IMR-90 (cell line): ENCODE measurements at regions not wholly inside any gene's neighbourhood (a gene's known extent, or its start where the extent isn't known, plus 50 kb on each side); places are given as distances from the start of the nearest gene placed in this dataset.

Source experiments
- ATAC-seq: fragments of 200-7000 bp; cut with Tn5 transposase; 2 replicates; pipeline ENCODE4 v1.9.1; 2020; ENCODE audit warnings: low read depth, mild to moderate bottlenecking, moderate library complexity
- BruUV-seq: library from RNA; stranded (reverse); fragments of 400-500 nt; replicated peaks from 2 replicates; lab custom pipeline; 2021; lab: Mats Ljungman, UMichigan
- CTCF ChIA-PET: fragments of 300-600 bp; formaldehyde crosslinking; extraction: SDS; loops from one replicate; lab custom pipeline; 2021; ENCODE audit warnings: antibody characterized with exemption; lab: Yijun Ruan, JAX
- POLR2A ChIA-PET: fragments of 300-600 bp; sonication (Branson Sonifier 250); formaldehyde crosslinking; loops from one replicate; lab custom pipeline; 2022; ENCODE audit warnings: antibody characterized with exemption; ENCODE audit not compliant: unreplicated experiment; lab: Charles Lee
- DNase-seq: peaks from one replicate; pipeline ENCODE4 v3.0.0; 2013
- H2AFZ ChIP-seq: replicated peaks from 2 replicates; pipeline ENCODE3; 2013; ENCODE audit warnings: low read length, mild to moderate bottlenecking; ENCODE audit not compliant: poor library complexity
- H2AK5ac ChIP-seq: 2 replicates; pipeline ENCODE4 v1.6.1; 2013; ENCODE audit warnings: low read depth, low read length, inconsistent platforms
- H2AK9ac ChIP-seq: replicated peaks from 2 replicates; pipeline ENCODE3; 2013; ENCODE audit warnings: mild to moderate bottlenecking, low read depth, low read length, moderate library complexity; ENCODE audit not compliant: poor library complexity
- H2BK120ac ChIP-seq: 2 replicates; pipeline ENCODE4 v1.6.1; 2013; ENCODE audit warnings: low read depth, low read length, inconsistent platforms
- H2BK15ac ChIP-seq: 3 replicates; pipeline ENCODE4 v1.6.1; 2013; ENCODE audit warnings: low read depth, low read length, inconsistent platforms
- H2BK20ac ChIP-seq: 2 replicates; pipeline ENCODE4 v1.6.1; 2013; ENCODE audit warnings: low read depth, mild to moderate bottlenecking, inconsistent platforms, low read length, moderate library complexity
- H2BK5ac ChIP-seq: 2 replicates; pipeline ENCODE4 v1.6.1; 2013; ENCODE audit warnings: mild to moderate bottlenecking, low read depth, low read length, inconsistent platforms; ENCODE audit not compliant: poor library complexity, severe bottlenecking
- H3K14ac ChIP-seq: replicated peaks from 2 replicates; pipeline ENCODE4 v1.6.1; 2013; ENCODE audit warnings: low read depth, low read length, inconsistent platforms
- H3K18ac ChIP-seq: 2 replicates; pipeline ENCODE4 v1.6.1; 2013; ENCODE audit warnings: low read depth, low read length, control low read depth
- H3K23ac ChIP-seq: 2 replicates; pipeline ENCODE4 v1.6.1; 2013; ENCODE audit warnings: low read depth, low read length, inconsistent platforms
- H3K27ac ChIP-seq: 2 replicates; pipeline ENCODE4 v1.5.1; 2013; ENCODE audit warnings: mild to moderate bottlenecking, control low read depth, low read length; ENCODE audit not compliant: insufficient read depth
- H3K27me3 ChIP-seq: 2 replicates; pipeline ENCODE4 v1.6.1; 2013; ENCODE audit warnings: low read length; ENCODE audit not compliant: control insufficient read depth, insufficient read depth
- H3K36me3 ChIP-seq: 2 replicates; pipeline ENCODE4 v1.6.1; 2013; ENCODE audit warnings: low read length, mixed read lengths; ENCODE audit not compliant: control insufficient read depth, insufficient read depth
- H3K4ac ChIP-seq: 2 replicates; pipeline ENCODE4 v1.6.1; 2013; ENCODE audit warnings: low read depth, low read length, inconsistent platforms
- H3K4me1 ChIP-seq: 2 replicates; pipeline ENCODE4 v1.6.1; 2013; ENCODE audit warnings: low read length, mixed read lengths; ENCODE audit not compliant: control insufficient read depth, insufficient read depth
- H3K4me2 ChIP-seq: 2 replicates; pipeline ENCODE4 v1.6.1; 2013; ENCODE audit warnings: low read depth, mild to moderate bottlenecking, control low read depth, low read length, moderate library complexity
- H3K4me3 ChIP-seq: 2 replicates; pipeline ENCODE4 v1.5.1; 2013; ENCODE audit warnings: low read depth, mild to moderate bottlenecking, control low read depth, low read length, moderate library complexity; ENCODE audit not compliant: insufficient read depth
- H3K56ac ChIP-seq: 2 replicates; pipeline ENCODE4 v1.6.1; 2013; ENCODE audit warnings: low read length, inconsistent platforms; ENCODE audit not compliant: insufficient read depth; ENCODE audit errors: extremely low read depth
- H3K79me1 ChIP-seq, 2 experiments: 2 replicates each; pipeline ENCODE4 v1.6.1; 2013; ENCODE audit warnings: low read length in 2 of 2, inconsistent platforms in 1 of 2, low read depth in 1 of 2
- H3K9ac ChIP-seq: 2 replicates; pipeline ENCODE4 v1.6.1; 2013; ENCODE audit warnings: low read depth, low read length, control low read depth
- H3K9me1 ChIP-seq: 2 replicates; pipeline ENCODE4 v1.6.1; 2013; ENCODE audit warnings: low read length, inconsistent platforms; ENCODE audit not compliant: insufficient read depth
- H3K9me3 ChIP-seq: 2 replicates; pipeline ENCODE4 v1.6.1; 2013; ENCODE audit warnings: low read length; ENCODE audit not compliant: control insufficient read depth, insufficient read depth
- H4K20me1 ChIP-seq: 2 replicates; pipeline ENCODE4 v1.6.1; 2013; ENCODE audit warnings: low read length, inconsistent platforms; ENCODE audit not compliant: insufficient read depth
- H4K5ac ChIP-seq: 2 replicates; pipeline ENCODE4 v1.6.1; 2013; ENCODE audit warnings: mild to moderate bottlenecking, low read depth, low read length, control low read depth
- H4K8ac ChIP-seq, 2 experiments: 2 replicates each; pipeline ENCODE4 v1.6.1; 2013; ENCODE audit warnings: low read depth in 2 of 2, low read length in 2 of 2, control low read depth in 1 of 2, inconsistent platforms in 1 of 2
- H4K91ac ChIP-seq: 2 replicates; pipeline ENCODE4 v1.6.1; 2013; ENCODE audit warnings: low read depth, low read length, inconsistent platforms; ENCODE audit not compliant: insufficient read depth
- CEBPB ChIP-seq: IDR thresholded peaks from 2 replicates; pipeline ENCODE4 v1.6.1; 2012; ENCODE audit warnings: low read depth, low read length, improper control_type of control experiment
- MAZ ChIP-seq: IDR thresholded peaks from 2 replicates; pipeline ENCODE4 v1.6.1; 2012; ENCODE audit warnings: low read depth, mild to moderate bottlenecking, low read length, improper control_type of control experiment, moderate library complexity, borderline replicate concordance
- RAD21 ChIP-seq: IDR thresholded peaks from 2 replicates; pipeline ENCODE4 v1.6.1; 2012; ENCODE audit warnings: low read length, improper control_type of control experiment
- RFX5 ChIP-seq: IDR thresholded peaks from 2 replicates; pipeline ENCODE4 v1.8.0; 2012; ENCODE audit warnings: low read depth, mild to moderate bottlenecking, low read length, moderate library complexity
- USF2 ChIP-seq: fragments of 150-350 bp; IDR thresholded peaks from 2 replicates; pipeline ENCODE4 v1.6.1; 2017; ENCODE audit warnings: mild to moderate bottlenecking, antibody characterized with exemption, low read length, low read depth
- WGBS, 2 experiments: methylation state at CpG; one replicate each; pipeline versions ENCODE4 v1.1.5 to v1.1.7; 2013; ENCODE audit warnings: missing lambda C conversion rate in 2 of 2; ENCODE audit not compliant: insufficient read length in 1 of 2; ENCODE audit errors: extremely low coverage in 2 of 2; 5-methylcytosine and 5-hydroxymethylcytosine counted together
- dilution Hi-C: fragments of 300-500 bp; cut with HindIII; formaldehyde crosslinking; loops from one replicate; pipeline ENCODE4 v1.14.3; 2018; ENCODE audit warnings: low sequenced_read_pairs; ENCODE audit not compliant: unreplicated experiment
- in situ Hi-C: fragments of 300-500 bp; cut with MboI; formaldehyde crosslinking; loops from 3 replicates; pipeline ENCODE4 v1.14.3; 2019; ENCODE audit warnings: low sequenced_read_pairs, inconsistent platforms, mixed read lengths
- intact Hi-C: fragments of 100-400 bp; cut with micrococcal nuclease; formaldehyde crosslinking; loops from 2 replicates; pipeline ENCODE4 v1.10.0; 2022

- WGBS, 2 experiments, result 88% methylated on average over 6 of the region's 12 CpGs; no CpG with 5 or more reads in 1 of the 2 experiments
- no peaks in the 10 kb centered on the region for H3K9me1 ChIP-seq
- no peak overlapping the region for H2AFZ ChIP-seq
- H2BK15ac ChIP-seq, result no peak overlapping the region
- ATAC-seq (no peak), DNase-seq (no peak)
- no peak overlapping the region for H4K91ac ChIP-seq
- H3K36me3 ChIP-seq, result no peaks in the 10 kb centered on the region
- CTCF ChIA-PET, result no interaction called here
- H3K4me1 ChIP-seq, result no peaks in the 10 kb centered on the region
- H3K56ac ChIP-seq, result no peak overlapping the region
- no peak overlapping the region for H4K8ac ChIP-seq
- no peak overlapping the region for H3K23ac ChIP-seq
- H3K27ac ChIP-seq, result no peak overlapping the region
- no peak overlapping the region for H2AK9ac ChIP-seq
- TF ChIP-seq RAD21 (no peak), MAZ (no peak), RFX5 (no peak), CEBPB (peak; percentile 60), USF2 (no peak)
- no peaks in the 10 kb centered on the region for H3K79me1 ChIP-seq
- H4K5ac ChIP-seq, result no peak overlapping the region
- H3K4me3 ChIP-seq, result no peak overlapping the region
- H3K4me2 ChIP-seq, result no peak overlapping the region
- no peak overlapping the region for H2BK120ac ChIP-seq
- no peak overlapping the region for H3K18ac ChIP-seq
- no peak overlapping the region for H3K9ac ChIP-seq
- H3K14ac ChIP-seq, result no peak overlapping the region
- intact Hi-C loops (no loop called here), dilution Hi-C loops (no loop called here), in situ Hi-C loops (no loop called here)
- H3K27me3 ChIP-seq, result peaks cover 29% of the 10 kb centered on the region
- BruUV-seq, result no TSS peak
- peaks cover under 1% of the 10 kb centered on the region; the same call in 1 of the 2 replicates for H3K9me3 ChIP-seq
- H2BK20ac ChIP-seq, result no peak overlapping the region
- no peaks in the 10 kb centered on the region for H4K20me1 ChIP-seq
- no peak overlapping the region for H2AK5ac ChIP-seq
- H2BK5ac ChIP-seq, result no peak overlapping the region
- POLR2A ChIA-PET, result no interaction called here
- no peak overlapping the region for H3K4ac ChIP-seq
These were observed 87.0 kb upstream of the UBL3 start for GRCh38 chr13:29937379-29937778.
